Fibroblast of lung (primary cell): ENCODE measurements at regions not wholly inside any gene's neighbourhood (a gene's known extent, or its start where the extent isn't known, plus 50 kb on each side); places are given as distances from the start of the nearest gene placed in this dataset.

Source experiments
- CTCF ChIP-seq, 2 donors: IDR thresholded peaks in 1 of 2; conservative IDR thresholded peaks in 1 of 2; 1 replicate in 1 of 2; 2 replicates in 1 of 2; pipeline ENCODE4 v1.5.1; 2011 to 2012; ENCODE audit warnings: low read length in 2 of 2, control low read depth in 1 of 2, inconsistent platforms in 1 of 2, low read depth in 1 of 2, mild to moderate bottlenecking in 1 of 2
- EZH2 ChIP-seq: IDR thresholded peaks from 2 replicates; pipeline ENCODE4 v1.5.1; 2012; ENCODE audit warnings: low read length, control low read depth, mild to moderate bottlenecking; ENCODE audit errors: missing control alignments

- TF ChIP-seq EZH2 (no peak), CTCF (conservative IDR thresholded peaks at IDR 0.05 in 1 of 2, IDR thresholded peaks at IDR 0.05 in 1 of 2; ENCODE audit: low read depth in 1 of 2, low read length in 2 of 2) (no peak)
Observed at GRCh38 chr21:31498985-31499384, 154.9 kb upstream of the TIAM1 start.
